ENCODE measurements at regions not wholly inside any gene's neighbourhood (a gene's known extent, or its start where the extent isn't known, plus 50 kb on each side); places are given as distances from the start of the nearest gene placed in this dataset.
A peak's percentile ranks its signal among the peaks of the same experiment; 100 is the strongest.

DNA sequence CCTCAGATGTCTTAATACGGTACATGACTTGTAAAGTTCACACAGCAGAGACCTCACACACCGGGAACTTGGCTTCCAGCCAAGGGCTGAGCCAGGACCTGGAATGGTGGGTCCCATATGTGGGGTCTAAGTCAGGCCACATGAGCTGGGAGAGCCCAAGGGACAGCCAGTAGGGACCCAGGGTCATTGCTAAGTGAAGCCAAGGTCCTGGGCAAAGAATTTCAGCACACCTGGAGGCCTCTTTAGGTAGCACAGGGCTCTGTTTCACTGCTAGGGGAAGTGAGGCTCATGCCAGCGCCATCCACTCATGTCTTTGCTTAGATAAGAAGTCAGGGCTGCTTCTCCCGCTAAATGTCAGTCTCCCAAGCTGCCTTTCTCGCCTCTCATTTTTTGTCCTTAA, 116.6 kb upstream of the TLE3 start:
- DNase-seq = no peak

DNA sequence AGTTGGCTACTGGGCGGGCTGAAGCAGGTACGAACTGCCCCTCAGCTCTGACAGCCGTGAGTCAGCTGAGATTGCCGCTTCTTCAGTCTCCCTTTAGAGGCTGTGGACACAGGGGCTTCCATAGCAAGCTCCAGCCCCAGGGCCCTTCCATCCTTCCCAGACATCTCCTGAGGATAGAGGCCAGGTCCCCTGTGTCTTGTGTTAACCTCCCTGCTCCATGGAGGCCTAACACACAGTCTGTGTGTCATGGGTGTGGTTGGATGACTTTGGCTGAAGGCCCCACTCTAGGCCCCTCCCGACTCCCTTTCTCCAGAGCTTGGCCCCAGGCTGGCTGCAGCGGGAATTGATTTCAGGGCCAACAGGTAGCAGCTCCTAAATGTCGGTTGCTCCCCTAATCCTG, 116.1 kb upstream of the TLE3 start:
- DNase-seq = no peak

DNA sequence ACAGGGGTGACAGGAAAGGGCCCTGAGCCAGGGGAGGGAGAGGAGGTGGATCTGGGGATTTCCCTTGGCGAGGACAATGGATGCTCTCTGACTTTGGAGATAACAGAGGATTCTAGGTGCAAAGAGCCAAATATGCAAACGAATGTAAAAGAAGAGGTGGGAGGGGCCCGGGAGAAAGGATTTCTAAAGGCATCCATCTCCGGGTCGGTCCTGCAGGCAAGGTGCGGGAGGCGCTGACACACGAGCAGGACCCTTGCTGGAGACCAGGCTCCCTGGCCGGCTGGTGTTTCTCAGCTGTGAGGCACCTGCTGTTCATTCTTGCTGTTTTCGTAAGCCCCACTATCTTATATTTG, 115.2 kb upstream of the TLE3 start:
- no peak for DNase-seq

DNA sequence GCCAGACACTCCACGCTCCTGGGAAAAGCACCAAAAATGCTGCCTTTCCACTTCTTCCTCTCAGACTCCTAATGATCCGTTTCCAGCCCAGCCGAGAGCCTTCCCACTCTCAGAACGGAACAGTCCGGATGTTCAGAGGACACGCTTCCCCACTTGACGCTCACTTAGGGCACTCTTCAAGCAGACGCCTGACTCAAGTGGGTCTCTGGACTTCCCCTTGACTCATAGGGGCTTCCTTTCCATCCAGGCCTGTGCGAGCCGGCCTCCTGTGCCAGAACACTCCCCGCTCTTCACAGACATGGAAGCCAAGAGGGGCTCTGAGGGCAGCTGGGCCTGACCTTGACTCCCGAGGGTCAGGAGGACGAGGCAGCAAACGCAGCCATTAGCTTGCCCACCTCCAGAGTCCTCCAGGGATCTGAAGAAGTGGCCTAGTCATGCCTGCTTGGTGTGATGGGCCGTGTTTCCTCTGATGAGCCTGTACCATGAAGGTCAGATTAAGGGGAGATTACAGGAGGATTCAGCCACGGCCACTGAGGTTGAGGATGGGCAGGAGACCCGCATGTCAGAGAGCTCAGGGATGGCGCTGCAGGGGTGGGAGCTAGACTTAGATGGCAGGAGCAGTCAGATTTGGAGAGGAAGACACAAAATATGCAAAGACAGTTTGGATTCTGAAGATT, 114.7 kb upstream of the TLE3 start:
- no peak for DNase-seq

DNA sequence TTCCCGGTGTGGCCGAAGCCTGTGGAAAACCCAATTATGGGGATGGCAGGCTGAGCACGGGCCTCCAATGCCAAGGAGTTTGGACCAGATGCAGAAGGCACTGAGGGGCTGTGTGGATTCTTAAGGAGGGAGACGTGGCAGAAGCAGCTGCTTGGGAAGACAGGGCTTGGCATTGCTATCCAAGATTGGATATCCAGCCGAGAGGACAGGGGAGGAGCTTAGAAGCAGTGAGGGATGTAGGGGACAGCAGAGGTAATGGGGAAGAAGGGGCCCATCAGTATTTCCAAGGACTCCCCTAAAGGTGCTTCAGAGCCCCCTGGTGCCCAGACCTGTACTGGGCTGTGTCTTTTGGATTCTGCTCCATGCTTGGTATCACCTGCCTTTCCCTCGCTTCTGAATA, 112.8 kb upstream of the TLE3 start:
- no peak for DNase-seq

DNA sequence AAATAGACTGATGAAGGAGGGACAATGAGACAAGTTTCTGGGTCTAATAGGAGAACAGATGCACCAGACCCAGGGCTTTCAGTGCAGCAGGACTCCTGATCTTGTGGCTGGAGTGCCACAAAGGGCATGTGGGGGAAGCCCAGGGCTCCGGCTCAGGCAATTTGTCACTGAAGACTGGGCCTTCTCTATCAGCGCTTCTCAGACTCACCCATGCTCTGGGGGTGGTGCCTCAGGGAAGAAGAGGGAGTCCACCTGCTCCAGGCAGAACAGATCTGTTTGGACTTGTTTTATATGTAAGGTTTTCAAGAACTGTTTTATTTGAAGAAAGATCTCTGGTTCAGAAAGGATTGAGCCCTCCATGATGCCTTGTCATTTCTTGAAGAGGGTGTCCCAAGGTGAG, 112.4 kb upstream of the TLE3 start:
- DNase-seq = no peak

DNA sequence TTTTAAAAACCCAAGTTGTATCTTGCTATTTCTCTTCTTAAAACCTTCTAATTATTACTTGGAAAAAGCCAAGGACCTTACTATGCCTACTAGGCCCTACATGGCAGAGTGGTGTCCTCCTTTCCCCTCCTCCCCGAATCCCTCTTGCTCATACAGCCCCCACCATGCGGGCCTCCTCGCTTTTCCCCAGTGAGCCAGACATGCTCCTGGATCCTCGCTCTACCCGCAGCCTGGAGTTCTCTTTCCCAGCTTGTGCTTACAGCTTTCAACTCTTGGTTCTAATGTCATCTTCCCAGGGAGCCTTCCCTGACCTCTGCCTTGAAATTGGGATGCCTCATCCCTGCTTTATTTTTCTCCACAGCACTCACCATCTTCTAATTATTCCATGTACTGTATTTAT, 111.8 kb upstream of the TLE3 start:
- DNase-seq = no peak

DNA sequence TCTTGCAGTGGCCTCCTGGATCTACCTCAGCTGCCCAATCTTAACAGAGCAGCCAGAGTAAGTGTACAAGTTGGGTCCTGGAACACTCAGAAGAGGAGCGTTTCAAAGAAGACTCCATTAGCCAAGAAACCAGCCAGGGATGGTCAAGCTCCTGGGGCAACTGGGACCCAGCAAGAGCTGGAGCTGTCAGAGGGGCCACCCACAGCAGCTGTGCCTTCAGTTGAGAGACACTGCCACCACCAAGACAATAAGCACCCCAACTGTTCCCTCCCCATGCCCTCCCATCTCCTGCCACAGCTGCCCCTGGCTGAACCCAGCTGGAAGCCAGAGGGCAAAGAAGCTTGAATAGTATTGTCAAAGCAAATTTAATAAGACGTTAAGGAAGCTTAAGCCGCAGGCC, 110.6 kb upstream of the TLE3 start:
- no peak for DNase-seq

DNA sequence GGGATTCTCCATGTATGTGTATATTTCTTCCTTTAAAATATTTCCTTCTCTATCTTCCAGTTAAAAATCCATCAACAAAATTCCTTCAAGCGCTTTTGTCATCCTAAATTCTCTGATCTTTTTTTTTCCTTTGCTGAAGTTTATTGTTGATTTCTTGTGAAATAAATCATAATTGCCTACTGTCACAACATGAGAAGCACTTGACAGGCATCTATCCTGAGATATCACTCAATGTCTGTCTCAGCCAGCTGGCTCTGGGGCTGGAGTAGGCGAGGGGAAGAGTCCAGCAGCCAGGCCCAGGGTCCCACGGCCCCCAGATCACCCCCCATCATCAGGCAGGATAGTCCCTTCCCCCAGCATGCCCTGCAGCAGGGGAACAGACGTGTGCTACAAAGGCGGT, 109.0 kb upstream of the TLE3 start:
- no peak for DNase-seq

DNA sequence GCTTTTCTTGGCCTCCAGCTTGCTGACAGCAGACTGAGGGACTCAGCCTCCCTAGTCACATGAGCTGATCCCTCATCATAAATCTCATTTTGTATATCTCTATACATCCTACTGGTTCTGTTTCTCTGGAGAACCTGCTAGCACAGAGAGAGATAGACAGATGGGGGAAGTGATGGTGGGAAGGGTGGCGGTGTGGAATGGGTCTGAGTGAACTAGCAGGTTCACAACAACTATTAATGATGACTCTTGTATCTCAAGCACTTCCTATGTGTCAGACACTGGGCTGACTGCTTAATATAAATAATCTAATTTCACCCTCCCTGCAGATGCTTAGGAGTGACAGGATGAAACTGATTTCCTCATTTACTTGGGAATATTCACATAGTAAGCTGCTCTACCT, 106.9 kb upstream of the TLE3 start:
- DNase-seq = no peak

DNA sequence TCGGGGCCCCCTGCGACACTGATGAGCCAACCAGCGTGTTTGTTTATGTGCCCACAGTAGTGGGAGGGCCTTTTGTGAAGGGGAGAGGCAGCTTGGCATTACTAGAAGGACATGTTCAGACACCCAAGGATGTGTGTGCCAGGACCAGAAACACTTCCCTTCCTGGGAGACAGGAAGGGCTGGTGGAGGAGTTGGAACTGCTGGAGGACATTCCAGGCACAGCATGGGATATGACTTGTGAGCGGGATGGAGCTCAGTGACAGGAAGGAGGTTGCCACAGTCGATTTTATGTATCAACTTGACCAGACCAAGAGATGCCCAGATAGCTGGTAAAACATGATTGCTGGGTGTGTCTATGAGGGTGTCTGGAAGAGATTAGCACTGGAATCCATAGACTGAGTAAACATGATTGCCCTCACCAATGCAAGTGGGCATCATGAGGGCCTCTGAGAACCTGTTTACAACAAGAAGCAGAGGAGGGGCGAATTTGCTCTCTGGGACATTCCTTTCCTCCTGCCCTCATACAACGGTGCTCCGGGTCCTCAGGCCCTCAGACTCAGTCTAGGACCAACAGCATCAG, 106.4 kb upstream of the TLE3 start:
- DNase-seq = no peak

DNA sequence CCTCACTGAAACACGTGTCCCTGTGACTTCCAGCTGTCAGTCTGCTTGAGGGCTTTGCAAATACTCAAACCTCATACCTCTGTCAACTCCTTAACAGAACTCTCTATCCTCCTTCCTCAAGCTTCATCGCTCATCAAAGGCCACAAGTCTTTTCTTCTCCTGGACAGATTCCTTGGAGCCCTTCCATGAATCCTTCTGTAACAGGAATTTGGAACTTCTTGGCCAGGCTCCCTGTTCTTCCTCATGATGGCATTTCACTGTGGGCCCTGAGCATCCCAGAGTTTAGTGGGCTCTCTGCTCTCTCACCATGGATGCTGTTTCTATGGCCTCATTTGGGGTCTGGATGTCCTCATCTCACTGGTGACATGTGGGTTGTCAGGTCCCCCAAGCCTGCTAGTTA, 105.0 kb upstream of the TLE3 start:
- no peak for DNase-seq

DNA sequence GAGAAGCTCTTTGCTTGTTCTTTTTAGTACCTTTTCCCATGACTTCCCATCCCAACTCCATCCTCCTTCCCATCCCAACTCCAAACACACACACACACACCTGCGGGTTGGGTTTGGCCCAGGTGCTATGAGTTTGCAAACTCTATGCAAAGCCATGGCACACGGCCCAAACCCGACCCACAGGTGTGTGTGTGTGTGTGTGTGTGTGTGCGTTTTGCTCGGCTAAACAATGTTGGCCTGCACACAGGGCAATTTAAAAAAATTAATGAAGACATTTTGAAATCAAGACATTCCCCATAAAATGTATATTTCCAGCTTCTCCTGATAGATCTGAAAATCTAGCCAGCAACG, 103.7 kb upstream of the TLE3 start:
- DNase-seq = no peak

DNA sequence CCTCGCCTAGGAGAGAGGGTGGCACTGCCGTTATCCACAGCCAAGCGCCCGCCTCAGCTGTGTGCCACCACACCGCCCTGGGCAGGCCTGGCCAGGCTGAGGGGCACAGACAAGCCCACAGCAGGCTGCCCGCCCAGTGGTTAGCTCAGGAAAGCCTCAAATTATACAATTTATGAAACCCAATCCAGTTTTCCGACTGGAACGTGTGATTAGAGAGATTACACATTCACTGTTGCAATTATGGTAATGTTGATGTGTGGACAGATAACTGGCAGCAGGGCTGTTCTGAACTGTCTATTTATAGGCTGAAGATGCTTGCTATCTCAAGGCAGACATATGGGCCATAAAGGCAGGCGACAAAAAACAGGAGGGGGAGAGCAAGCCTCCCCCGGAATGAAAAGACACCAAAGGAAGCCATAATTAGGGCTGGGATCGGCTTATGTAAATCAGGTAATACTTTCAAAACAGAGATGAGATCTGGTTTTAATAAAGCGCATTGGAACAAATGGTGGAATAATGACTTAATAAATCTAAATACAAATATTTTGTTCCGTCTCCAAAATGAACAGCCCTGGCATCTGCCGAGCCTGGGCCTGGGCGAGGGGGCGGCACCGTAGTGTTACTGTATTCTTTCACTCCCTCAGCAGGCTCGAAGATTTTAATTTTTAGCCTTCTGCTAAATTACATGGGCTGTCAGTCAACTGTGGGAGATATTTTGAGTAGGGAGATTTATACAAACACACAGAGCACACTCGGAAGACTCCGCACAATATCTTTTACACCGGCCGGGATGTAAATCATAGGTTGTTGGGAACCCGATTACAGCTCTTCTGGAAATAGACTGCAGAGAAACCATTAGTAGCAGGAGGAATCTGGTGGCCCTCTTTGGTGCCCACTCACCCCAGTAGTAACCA, 103.1 kb upstream of the TLE3 start:
- DNase-seq = no peak

DNA sequence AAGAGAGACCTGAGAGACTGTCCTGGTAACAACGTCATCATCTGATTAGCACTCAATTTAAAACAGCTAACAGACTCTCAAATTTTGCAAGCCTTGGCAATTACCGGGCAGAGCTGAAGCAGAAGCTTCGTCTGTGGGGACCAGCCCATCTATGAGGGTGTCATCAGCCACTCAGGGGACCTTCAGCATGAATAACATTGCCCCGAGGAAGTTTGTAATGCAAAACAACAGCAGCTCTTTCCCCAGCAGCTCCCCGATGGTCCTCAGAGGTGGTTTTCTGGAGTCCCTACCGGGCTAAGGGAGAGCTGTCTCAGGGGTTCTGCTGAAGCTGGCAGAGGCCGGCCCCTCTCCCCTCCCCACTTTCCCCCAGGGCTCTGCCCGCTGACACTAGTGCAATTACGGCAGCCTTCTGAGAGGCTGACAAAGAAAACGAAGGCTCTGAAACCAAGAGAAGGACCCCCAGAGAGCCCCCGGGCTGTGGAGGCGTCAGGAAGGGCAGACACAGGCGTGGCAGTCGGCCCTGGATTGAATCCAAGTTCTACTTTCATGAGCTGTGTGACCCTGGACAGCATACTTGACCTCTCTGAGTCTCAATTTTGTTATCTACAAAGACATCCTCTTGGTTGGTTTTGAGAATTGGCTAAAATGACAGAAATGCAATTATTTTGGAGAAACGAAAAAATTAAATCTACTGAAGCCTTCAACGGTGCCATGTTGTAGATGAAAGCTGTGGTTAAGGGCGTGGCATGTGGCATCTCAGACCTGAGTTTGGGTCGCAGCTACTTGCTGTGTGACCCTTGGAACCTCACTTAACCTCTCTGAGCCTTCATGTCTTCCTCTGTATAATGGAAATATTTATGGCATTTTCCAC, 102.1 kb upstream of the TLE3 start:
- DNase-seq = peak; percentile 23

DNA sequence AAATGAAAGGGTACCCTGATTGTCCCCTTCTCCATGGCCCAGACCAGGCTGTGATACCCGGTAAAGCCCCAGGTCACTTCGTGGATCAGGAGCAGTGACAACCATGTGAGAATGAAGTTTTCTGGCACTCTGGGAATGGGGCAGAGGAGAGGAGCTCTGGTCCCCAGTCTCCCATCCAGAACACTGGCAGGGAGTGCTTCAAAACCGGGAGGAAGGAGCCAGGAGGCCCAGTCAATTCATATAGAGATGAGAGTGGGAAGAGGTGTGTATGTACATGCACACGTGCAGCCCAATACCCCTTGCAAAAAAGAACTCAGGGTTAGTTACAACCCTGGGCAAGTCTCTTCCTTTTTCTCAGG, 101.4 kb upstream of the TLE3 start:
- no peak for DNase-seq

DNA sequence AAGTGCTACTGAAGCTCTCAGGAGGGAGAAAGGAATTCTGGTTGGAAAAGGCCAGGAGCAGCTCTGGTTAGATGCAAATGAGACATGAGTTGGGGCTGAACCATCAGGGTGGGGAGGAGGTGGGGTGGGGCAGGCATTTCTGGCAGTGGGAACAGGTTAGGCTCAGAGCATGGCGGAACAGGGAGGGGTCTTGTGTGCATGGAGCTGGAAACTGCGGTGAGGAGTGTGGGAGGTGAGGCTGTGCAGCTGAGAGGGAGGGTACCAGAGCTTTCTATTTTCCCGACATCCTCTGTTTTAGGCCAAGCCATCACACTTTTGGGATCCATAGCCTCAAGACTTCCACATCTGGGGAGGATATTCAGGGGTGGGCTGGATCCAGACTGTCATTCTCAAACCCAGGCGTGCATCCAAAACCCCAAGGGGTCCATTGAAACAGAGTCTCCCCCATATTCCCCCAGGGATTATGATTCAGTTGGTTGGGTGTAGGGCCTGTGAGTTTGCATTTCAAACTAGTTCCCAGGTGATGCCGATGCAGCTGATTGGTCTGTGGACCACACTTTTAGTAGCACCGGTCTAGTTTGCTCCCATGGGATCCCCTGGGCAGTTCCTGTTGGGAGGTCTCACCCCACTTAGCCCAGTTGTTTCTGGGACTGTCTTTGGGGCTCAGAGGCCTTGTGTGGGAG, 100.9 kb upstream of the TLE3 start:
- no peak for DNase-seq

DNA sequence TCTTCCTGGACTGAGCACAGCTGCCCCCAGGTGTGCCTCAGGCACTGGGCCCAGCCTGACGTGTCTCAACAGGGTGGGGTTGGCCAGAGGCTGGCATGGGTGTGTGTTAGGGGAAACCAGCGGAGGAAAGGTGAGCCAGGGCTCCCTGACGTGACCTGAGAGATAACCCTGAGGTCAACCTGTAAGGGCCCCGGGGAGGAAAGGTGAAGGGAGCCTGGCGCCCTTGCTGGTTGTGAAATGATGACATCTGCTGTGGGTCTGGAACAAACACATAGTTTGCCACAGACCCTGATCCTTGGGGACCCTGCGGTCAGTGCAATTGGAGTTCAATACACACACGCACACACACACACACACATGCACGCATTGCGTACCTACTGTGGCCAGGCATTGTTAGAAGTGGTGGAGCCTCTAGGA, 100.2 kb upstream of the TLE3 start:
- DNase-seq = no peak

DNA sequence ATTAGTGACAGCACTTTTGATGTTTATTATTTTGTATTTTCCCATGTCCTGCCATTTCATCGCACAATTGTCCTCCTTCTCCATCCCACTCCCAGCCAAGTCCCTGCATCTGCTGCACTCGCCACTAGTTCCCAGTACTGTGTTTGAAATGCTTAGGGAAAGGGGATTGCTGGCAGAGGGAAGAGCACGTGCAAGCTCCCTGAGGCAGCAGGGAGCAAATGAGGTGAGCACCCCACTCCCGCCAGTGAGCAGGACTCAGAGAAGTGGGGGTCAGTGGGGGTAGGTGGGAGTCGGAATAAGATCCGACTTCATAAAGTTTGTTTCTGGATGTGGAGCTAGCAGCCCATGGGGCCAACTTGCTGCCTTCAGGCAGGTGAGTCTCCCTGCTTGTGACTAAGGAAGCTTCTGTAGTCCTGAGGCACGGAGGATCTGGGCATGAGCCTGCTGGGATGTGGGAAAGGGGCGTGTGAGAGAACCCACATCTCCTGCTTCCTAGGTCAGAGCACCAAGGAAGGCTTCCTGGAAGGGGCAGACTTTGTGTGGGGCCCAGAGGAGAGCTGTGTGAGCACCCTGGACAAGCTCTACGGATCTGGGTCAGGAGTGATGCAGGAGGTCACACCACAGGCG, 99.7 kb upstream of the TLE3 start:
- DNase-seq = no peak

DNA sequence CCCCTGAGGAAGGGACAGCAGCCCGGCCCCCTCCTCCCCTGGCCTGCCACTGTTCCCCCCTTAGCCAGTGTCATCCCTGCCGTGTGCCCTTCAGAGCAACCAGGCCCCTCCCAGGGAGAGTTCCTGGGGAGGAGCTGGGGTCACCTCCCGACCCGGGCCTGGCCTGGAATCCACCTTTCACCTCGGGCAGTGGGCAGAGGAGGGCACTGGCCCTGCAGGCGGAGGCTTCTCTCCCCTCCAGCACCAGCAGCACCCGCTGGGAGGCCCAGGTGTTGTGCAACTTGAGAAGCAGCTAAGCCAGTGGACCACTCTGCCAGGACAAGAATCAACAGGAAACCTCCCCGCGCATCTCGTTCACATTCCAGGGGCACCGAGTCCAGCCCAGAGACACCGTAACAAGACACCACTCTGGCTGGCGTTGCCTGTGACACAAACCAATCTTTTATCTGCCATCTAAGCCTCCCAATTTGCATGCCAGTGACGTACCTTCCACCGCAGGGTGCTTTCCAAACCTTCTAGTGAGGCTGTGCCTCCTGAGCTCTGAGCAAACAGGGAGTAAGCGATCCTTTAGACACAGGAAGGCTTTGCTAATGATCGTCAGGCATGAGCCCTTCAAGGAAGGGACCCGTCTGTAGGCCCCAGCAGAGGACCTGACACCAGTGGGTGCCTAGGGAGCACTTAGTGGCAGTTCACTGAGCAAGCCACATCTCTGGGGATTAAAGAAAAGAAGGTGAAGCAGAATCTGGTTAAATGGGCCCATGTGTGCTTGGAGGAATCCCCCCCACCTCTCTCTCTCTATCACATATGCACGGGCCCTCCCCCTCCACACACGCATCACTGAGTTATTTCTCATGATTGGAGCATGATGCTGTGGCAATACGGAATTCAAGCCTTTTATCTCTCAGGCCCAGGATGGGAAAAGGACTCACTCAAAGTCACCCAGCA, 98.9 kb upstream of the TLE3 start:
- no peak for DNase-seq
